Trophoblast cell (in vitro differentiated cells and primary cell): ENCODE measurements at regions not wholly inside any gene's neighbourhood (a gene's known extent, or its start where the extent isn't known, plus 50 kb on each side); places are given as distances from the start of the nearest gene placed in this dataset.

Experiments used
- DNase-seq, 2 donors: peaks; one replicate each; pipeline ENCODE4 v3.0.0-alpha.2; 2016
- H2AFZ ChIP-seq: 2 replicates; pipeline ENCODE4 v1.6.1; 2013; ENCODE audit warnings: low read length, moderate library complexity, mild to moderate bottlenecking; ENCODE audit not compliant: insufficient read depth, poor library complexity
- H2AK5ac ChIP-seq: 2 replicates; pipeline ENCODE4 v1.6.1; 2013; ENCODE audit warnings: mild to moderate bottlenecking, low read length
- H2BK120ac ChIP-seq: 2 replicates; pipeline ENCODE4 v1.6.1; 2013; ENCODE audit warnings: low read length, mild to moderate bottlenecking, moderate library complexity; ENCODE audit not compliant: insufficient read depth, poor library complexity
- H2BK12ac ChIP-seq: 2 replicates; pipeline ENCODE4 v1.6.1; 2013; ENCODE audit warnings: mild to moderate bottlenecking, low read length, moderate library complexity
- H2BK5ac ChIP-seq: 2 replicates; pipeline ENCODE4 v1.6.1; 2013; ENCODE audit warnings: low read length, low read depth, moderate library complexity, mild to moderate bottlenecking; ENCODE audit not compliant: poor library complexity
- H3K14ac ChIP-seq: 2 replicates; pipeline ENCODE4 v1.6.1; 2013; ENCODE audit warnings: mild to moderate bottlenecking, low read length
- H3K18ac ChIP-seq: 2 replicates; pipeline ENCODE4 v1.6.1; 2013; ENCODE audit warnings: mild to moderate bottlenecking, low read length
- H3K23ac ChIP-seq: 2 replicates; pipeline ENCODE4 v1.6.1; 2013; ENCODE audit warnings: low read length
- H3K27ac ChIP-seq: 2 replicates; pipeline ENCODE4 v1.5.1; 2013; ENCODE audit warnings: low read depth, mild to moderate bottlenecking, inconsistent platforms, low read length, moderate library complexity
- H3K27me3 ChIP-seq: 2 replicates; pipeline ENCODE4 v1.6.1; 2013; ENCODE audit warnings: inconsistent platforms, mild to moderate bottlenecking, low read length, moderate library complexity; ENCODE audit not compliant: insufficient read depth
- H3K36me3 ChIP-seq, 2 experiments: 1 replicate in 1 of 2; 2 replicates in 1 of 2; pipeline ENCODE4 v1.6.1; 2013; ENCODE audit warnings: low read length in 2 of 2, mild to moderate bottlenecking in 2 of 2, moderate library complexity in 1 of 2; ENCODE audit not compliant: insufficient read depth in 2 of 2, control insufficient read depth in 1 of 2
- H3K4ac ChIP-seq: 2 replicates; pipeline ENCODE4 v1.6.1; 2013; ENCODE audit warnings: low read depth, mild to moderate bottlenecking, low read length, moderate library complexity
- H3K4me1 ChIP-seq, 2 experiments: 1 replicate in 1 of 2; 2 replicates in 1 of 2; pipeline ENCODE4 v1.6.1; 2013; ENCODE audit warnings: low read length in 2 of 2, mild to moderate bottlenecking in 2 of 2, moderate library complexity in 1 of 2; ENCODE audit not compliant: insufficient read depth in 2 of 2, control insufficient read depth in 1 of 2
- H3K4me2 ChIP-seq: 2 replicates; pipeline ENCODE4 v1.6.1; 2013; ENCODE audit warnings: inconsistent platforms, mild to moderate bottlenecking, low read length, moderate library complexity
- H3K4me3 ChIP-seq: 2 replicates; pipeline ENCODE4 v1.5.1; 2013; ENCODE audit warnings: mild to moderate bottlenecking, low read depth, low read length, inconsistent platforms
- H3K79me1 ChIP-seq: one replicate; pipeline ENCODE4 v1.6.1; 2013; ENCODE audit warnings: low read length
- H3K79me2 ChIP-seq: 2 replicates; pipeline ENCODE4 v1.6.1; 2013; ENCODE audit warnings: low read length, mild to moderate bottlenecking; ENCODE audit not compliant: control insufficient read depth, insufficient read depth, poor library complexity
- H3K9ac ChIP-seq: 2 replicates; pipeline ENCODE4 v1.6.1; 2013; ENCODE audit warnings: mild to moderate bottlenecking, low read length
- H3K9me3 ChIP-seq: 2 replicates; pipeline ENCODE4 v1.6.1; 2013; ENCODE audit warnings: low read depth, mild to moderate bottlenecking, control low read depth, inconsistent platforms, low read length; ENCODE audit not compliant: insufficient read depth
- H4K12ac ChIP-seq: 2 replicates; pipeline ENCODE4 v1.6.1; 2013; ENCODE audit warnings: low read depth, mild to moderate bottlenecking, low read length, moderate library complexity
- H4K8ac ChIP-seq: 2 replicates; pipeline ENCODE4 v1.6.1; 2013; ENCODE audit warnings: low read depth, mild to moderate bottlenecking, low read length, moderate library complexity
- H4K91ac ChIP-seq: one replicate; pipeline ENCODE4 v1.6.1; 2013; ENCODE audit warnings: low read depth, mild to moderate bottlenecking, low read length, moderate library complexity
- WGBS: extraction: QIAGEN DNeasy Blood & Tissue Kit; methylation state at CpG from one replicate; pipeline ENCODE4 v1.1.7; 2013; ENCODE audit warnings: missing lambda C conversion rate; ENCODE audit not compliant: insufficient read length, insufficient coverage; ENCODE audit errors: extremely low coverage; 5-methylcytosine and 5-hydroxymethylcytosine counted together

GRCh38 chr6:66851930-66852329, 1144.9 kb upstream of the EYS start:
- no peak overlapping the region for H3K14ac ChIP-seq
- H3K4me2 ChIP-seq: no peak overlapping the region
- H3K79me2 ChIP-seq: no peaks in the 10 kb centered on the region
- DNase-seq: no peak
- WGBS: no CpG with 5 or more reads among the region's 3 CpGs
- no peak overlapping the region for H3K18ac ChIP-seq
- no peak overlapping the region for H3K23ac ChIP-seq
- no peak overlapping the region for H3K4me3 ChIP-seq
- H3K79me1 ChIP-seq: no peaks in the 10 kb centered on the region
- H4K12ac ChIP-seq: no peak overlapping the region
- H3K27me3 ChIP-seq: no peaks in the 10 kb centered on the region
- H2AK5ac ChIP-seq: no peak overlapping the region
- no peak overlapping the region for H2BK5ac ChIP-seq
- H4K8ac ChIP-seq: no peak overlapping the region
- no peak overlapping the region for H2AFZ ChIP-seq
- H3K9ac ChIP-seq: no peak overlapping the region
- H3K27ac ChIP-seq: no peak overlapping the region
- H3K9me3 ChIP-seq: no peaks in the 10 kb centered on the region
- H4K91ac ChIP-seq: no peak overlapping the region
- H2BK120ac ChIP-seq: no peak overlapping the region
- H3K36me3 ChIP-seq: no peaks in the 10 kb centered on the region
- H3K4ac ChIP-seq: no peak overlapping the region
- H2BK12ac ChIP-seq: no peak overlapping the region
- H3K4me1 ChIP-seq: no peaks in the 10 kb centered on the region

GRCh38 chr6:66849843-66850242, 1142.8 kb upstream of the EYS start:
- Histone ChIP-seq H3K79me1 (no peaks in the 10 kb centered on the region), H3K79me2 (no peaks in the 10 kb centered on the region), H2BK12ac (no peak overlapping the region), H3K4ac (no peak overlapping the region), H4K8ac (no peak overlapping the region), H2AK5ac (no peak overlapping the region), H4K91ac (no peak overlapping the region), H3K23ac (no peak overlapping the region), H3K18ac (no peak overlapping the region), H3K9me3 (no peaks in the 10 kb centered on the region), H3K4me1 (no peaks in the 10 kb centered on the region), H2BK5ac (no peak overlapping the region), H2BK120ac (no peak overlapping the region), H3K36me3 (no peaks in the 10 kb centered on the region), H3K4me2 (no peak overlapping the region), H3K14ac (no peak overlapping the region), H3K4me3 (no peak overlapping the region), H3K27me3 (no peaks in the 10 kb centered on the region), H3K9ac (no peak overlapping the region), H2AFZ (no peak overlapping the region), H3K27ac (no peak overlapping the region), H4K12ac (no peak overlapping the region)
- DNase-seq: no peak

- Histone ChIP-seq H3K18ac (no peak overlapping the region), H3K4me2 (no peak overlapping the region), H3K4me1 (no peaks in the 10 kb centered on the region), H3K79me1 (no peaks in the 10 kb centered on the region), H2BK12ac (no peak overlapping the region), H4K91ac (no peak overlapping the region), H4K12ac (no peak overlapping the region), H3K23ac (no peak overlapping the region), H3K36me3 (no peaks in the 10 kb centered on the region), H3K9ac (no peak overlapping the region), H2BK120ac (no peak overlapping the region), H3K27ac (no peak overlapping the region), H3K79me2 (no peaks in the 10 kb centered on the region), H3K9me3 (no peaks in the 10 kb centered on the region), H2AK5ac (no peak overlapping the region), H3K4ac (no peak overlapping the region), H3K4me3 (no peak overlapping the region), H3K14ac (no peak overlapping the region), H2BK5ac (no peak overlapping the region), H2AFZ (no peak overlapping the region), H4K8ac (no peak overlapping the region), H3K27me3 (no peaks in the 10 kb centered on the region)
- WGBS: no CpG with 5 or more reads among the region's 3 CpGs
- DNase-seq: no peak
Measured at GRCh38 chr6:66848244-66848953, 1141.4 kb upstream of the EYS start.

DNA sequence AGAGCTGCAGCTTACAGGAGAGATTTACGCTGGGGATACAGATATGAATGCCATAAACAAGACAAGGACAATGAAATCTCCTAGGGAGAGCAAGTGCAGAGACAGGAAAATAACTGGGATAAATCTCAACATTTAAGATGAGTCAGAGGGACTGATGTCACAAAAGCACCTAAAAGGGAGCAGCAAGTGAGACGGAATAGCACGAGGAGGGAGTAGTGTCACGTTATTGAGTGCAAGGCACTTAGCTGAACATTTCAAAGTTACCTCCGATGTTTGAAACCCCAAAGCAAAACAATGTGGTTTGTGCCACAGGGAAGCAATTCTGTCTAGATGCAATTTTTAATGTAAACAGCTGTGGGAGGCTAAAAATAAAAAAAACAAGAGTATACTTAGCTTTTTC, 1131.7 kb upstream of the EYS start:
- Histone ChIP-seq H2AK5ac (no peak overlapping the region), H3K36me3 (no peaks in the 10 kb centered on the region), H3K4me2 (no peak overlapping the region), H2AFZ (no peak overlapping the region), H2BK120ac (no peak overlapping the region), H4K12ac (no peak overlapping the region), H3K4ac (no peak overlapping the region), H3K9me3 (no peaks in the 10 kb centered on the region), H3K79me1 (no peaks in the 10 kb centered on the region), H2BK12ac (no peak overlapping the region), H3K79me2 (no peaks in the 10 kb centered on the region), H3K4me3 (no peak overlapping the region), H3K9ac (no peak overlapping the region), H4K91ac (no peak overlapping the region), H4K8ac (no peak overlapping the region), H3K27me3 (no peaks in the 10 kb centered on the region), H3K4me1 (no peaks in the 10 kb centered on the region), H2BK5ac (no peak overlapping the region), H3K18ac (no peak overlapping the region), H3K27ac (no peak overlapping the region), H3K14ac (no peak overlapping the region), H3K23ac (no peak overlapping the region)
- no CpG with 5 or more reads among the region's 5 CpGs for WGBS
- DNase-seq: no peak
